ENCODE measurements at regions not wholly inside any gene's neighbourhood (a gene's known extent, or its start where the extent isn't known, plus 50 kb on each side); places are given as distances from the start of the nearest gene placed in this dataset.
"Not testable (repeated sequence)": the region's sequence is repeated elsewhere in the genome, so short reads cannot be mapped to it uniquely, and the experiment has no call there.

GRCh38 chr2:39881948-39882347 lies 102.9 kb upstream of the THUMPD2 start:
- DNase-seq: no peak
- H3K27me3 ChIP-seq: no peaks in the 10 kb centered on the region
- H3K27ac ChIP-seq: no peak overlapping the region
- H3K9me3 ChIP-seq (replicated peaks): no peaks in the 10 kb centered on the region
- H3K4me1 ChIP-seq: no peaks in the 10 kb centered on the region
- H3K36me3 ChIP-seq: no peaks in the 10 kb centered on the region
- H3K4me3 ChIP-seq: no peak overlapping the region

DNA sequence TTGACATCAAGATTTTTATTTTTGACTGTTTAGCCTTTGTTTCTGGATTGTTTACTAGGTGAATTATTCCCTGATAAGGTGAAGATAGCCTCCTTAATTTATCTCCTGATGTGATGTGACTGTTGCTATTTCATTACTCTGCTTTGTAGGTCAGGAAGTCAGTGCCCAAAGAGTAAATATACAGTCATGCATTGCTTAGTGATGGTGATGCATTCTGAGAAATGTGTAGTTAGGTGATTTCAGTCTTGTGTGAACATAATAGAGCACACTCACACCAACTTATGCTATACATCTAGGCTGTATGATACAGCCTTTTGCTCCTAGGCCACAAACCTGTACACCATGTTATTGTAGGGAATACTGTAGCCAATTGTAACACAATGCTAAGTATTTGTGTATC lies 102.4 kb upstream of the THUMPD2 start:
- Histone ChIP-seq H3K27me3 (no peaks in the 10 kb centered on the region), H3K36me3 (no peaks in the 10 kb centered on the region), H3K9me3 (replicated peaks) (no peaks in the 10 kb centered on the region), H3K27ac (no peak overlapping the region), H3K4me1 (no peaks in the 10 kb centered on the region), H3K4me3 (no peak overlapping the region)
- DNase-seq: no peak

- not testable (repeated sequence) for H3K27ac ChIP-seq; H3K27me3 ChIP-seq; H3K36me3 ChIP-seq; DNase-seq; H3K4me1 ChIP-seq; H3K9me3 ChIP-seq (replicated peaks); H3K4me3 ChIP-seq
Measured at GRCh38 chr2:39879001-39879400, 99.9 kb upstream of the THUMPD2 start.

GRCh38 chr2:39875914-39876267 lies 96.8 kb upstream of the THUMPD2 start:
- no peak for DNase-seq
- Histone ChIP-seq H3K4me1 (no peaks in the 10 kb centered on the region), H3K4me3 (no peak overlapping the region), H3K27me3 (no peaks in the 10 kb centered on the region), H3K36me3 (no peaks in the 10 kb centered on the region), H3K27ac (no peak overlapping the region), H3K9me3 (replicated peaks) (no peaks in the 10 kb centered on the region)

DNA sequence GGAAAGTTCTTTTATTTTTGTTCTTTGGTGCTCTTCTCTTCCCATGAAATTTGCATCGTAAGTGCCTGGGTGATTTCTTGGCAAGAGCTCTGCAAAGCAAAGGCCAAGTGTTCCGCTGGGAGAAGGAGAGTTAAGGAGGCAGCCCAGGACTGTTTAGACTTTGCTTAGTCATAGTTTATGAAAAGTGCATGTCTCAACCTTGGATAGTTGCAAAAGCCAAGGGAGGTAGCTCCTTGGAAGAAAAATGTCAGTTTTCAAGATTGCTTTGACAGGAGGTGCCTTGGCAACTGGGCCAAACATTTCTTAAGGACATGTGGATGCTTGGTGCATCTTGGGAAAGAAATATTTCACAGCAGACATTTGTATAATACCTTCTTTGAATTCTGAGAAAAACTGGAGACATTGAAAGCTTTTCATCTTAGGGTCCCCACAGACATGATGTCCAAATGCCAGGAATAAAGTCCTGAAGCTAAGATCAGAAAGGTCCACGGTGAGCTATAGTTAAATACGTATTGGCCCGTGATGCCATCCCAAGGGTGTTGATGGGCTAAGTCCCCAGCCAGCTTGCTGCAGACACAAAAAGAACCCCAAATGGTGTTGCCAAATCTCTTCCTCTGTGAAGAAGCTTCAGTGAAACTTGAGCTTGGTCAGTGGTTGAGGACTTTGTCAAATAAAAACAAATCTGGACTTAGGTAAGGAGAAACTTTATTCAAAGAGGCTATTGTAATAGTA lies 96.3 kb upstream of the THUMPD2 start:
- no peaks in the 10 kb centered on the region for H3K9me3 ChIP-seq (replicated peaks)
- H3K27ac ChIP-seq: no peak overlapping the region
- no peak overlapping the region for H3K4me3 ChIP-seq
- no peaks in the 10 kb centered on the region for H3K4me1 ChIP-seq
- H3K27me3 ChIP-seq: no peaks in the 10 kb centered on the region
- no peaks in the 10 kb centered on the region for H3K36me3 ChIP-seq
- DNase-seq: peak in 1 of 2 experiments; percentile 44

GRCh38 chr2:39874236-39874635 lies 95.2 kb upstream of the THUMPD2 start:
- H3K4me1 ChIP-seq: no peaks in the 10 kb centered on the region
- H3K9me3 ChIP-seq (replicated peaks): no peaks in the 10 kb centered on the region
- H3K27me3 ChIP-seq: no peaks in the 10 kb centered on the region
- DNase-seq: no peak
- no peak overlapping the region for H3K27ac ChIP-seq
- H3K4me3 ChIP-seq: no peak overlapping the region
- no peaks in the 10 kb centered on the region for H3K36me3 ChIP-seq

DNA sequence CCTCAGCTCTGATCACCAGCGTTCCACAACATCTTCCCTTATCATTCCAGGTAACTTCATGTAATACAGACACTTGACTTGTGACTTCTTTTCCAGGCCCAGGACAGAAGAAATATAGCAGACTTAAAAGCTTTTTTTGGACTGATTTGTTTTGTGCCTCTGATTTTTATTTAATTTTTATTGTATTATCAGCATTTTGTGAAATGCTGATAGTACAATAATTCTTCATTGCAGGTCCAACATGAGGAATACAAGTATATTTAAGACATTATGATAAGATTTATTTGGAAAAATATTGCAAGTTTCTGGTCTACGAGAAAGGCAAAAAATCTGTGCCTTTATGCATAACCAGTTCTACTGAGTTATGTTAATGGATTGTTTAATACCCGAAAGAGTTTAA lies 94.5 kb upstream of the THUMPD2 start:
- Histone ChIP-seq H3K4me1 (no peaks in the 10 kb centered on the region), H3K27ac (no peak overlapping the region), H3K4me3 (no peak overlapping the region), H3K27me3 (no peaks in the 10 kb centered on the region), H3K36me3 (no peaks in the 10 kb centered on the region), H3K9me3 (replicated peaks) (no peaks in the 10 kb centered on the region)
- no peak for DNase-seq

DNA sequence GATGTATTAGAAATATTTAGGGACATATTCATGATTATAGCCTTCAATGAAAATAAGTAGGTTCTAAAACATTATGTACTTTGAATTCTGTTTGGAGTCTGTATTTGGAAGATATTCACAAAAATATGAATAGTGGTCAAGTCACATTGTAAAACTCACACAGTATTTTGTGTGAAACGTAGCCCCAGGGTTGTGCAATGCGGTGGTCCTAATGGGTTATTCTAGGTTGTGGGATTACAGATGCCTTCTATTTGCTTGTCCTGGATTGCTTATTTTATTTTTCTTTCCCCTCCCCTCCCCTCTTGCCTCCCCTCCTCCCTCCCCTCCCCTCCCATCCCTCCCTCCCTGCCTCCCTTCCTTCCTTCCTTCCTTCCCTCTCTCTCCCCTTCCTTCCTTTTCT lies 93.7 kb upstream of the THUMPD2 start:
- H3K4me1 ChIP-seq: no peaks in the 10 kb centered on the region
- H3K27me3 ChIP-seq: no peaks in the 10 kb centered on the region
- no peaks in the 10 kb centered on the region for H3K36me3 ChIP-seq
- H3K4me3 ChIP-seq: no peak overlapping the region
- H3K27ac ChIP-seq: no peak overlapping the region
- DNase-seq: no peak
- no peaks in the 10 kb centered on the region for H3K9me3 ChIP-seq (replicated peaks)

- H3K36me3 ChIP-seq: no peaks in the 10 kb centered on the region
- no peaks in the 10 kb centered on the region for H3K9me3 ChIP-seq (replicated peaks)
- no peaks in the 10 kb centered on the region for H3K4me1 ChIP-seq
- no peak overlapping the region for H3K4me3 ChIP-seq
- no peaks in the 10 kb centered on the region for H3K27me3 ChIP-seq
- no peak overlapping the region for H3K27ac ChIP-seq
- DNase-seq: peak; percentile 14
Measured at GRCh38 chr2:39871291-39871761, 92.3 kb upstream of the THUMPD2 start.

DNA sequence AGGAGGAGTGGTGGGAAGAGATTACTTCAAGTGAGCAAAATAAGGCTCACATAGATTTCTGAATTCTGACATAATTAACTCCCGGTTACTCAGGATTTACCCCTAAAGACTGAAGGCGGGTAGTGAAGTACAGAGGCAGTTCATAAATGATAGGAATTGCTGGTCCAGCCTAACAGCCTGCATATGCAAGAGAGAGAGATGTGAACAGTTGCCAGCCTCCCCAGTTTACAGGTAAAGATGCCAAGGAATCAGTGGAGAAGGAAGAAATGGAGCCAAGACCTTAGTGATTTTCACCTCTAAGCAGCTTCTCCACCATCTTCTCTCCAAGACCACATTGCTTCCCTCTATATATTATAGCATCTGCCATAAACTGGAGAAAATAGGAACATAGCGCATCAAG lies 91.8 kb upstream of the THUMPD2 start:
- H3K9me3 ChIP-seq (replicated peaks): no peaks in the 10 kb centered on the region
- H3K4me3 ChIP-seq: no peak overlapping the region
- DNase-seq: no peak
- no peaks in the 10 kb centered on the region for H3K36me3 ChIP-seq
- no peak overlapping the region for H3K27ac ChIP-seq
- H3K27me3 ChIP-seq: no peaks in the 10 kb centered on the region
- H3K4me1 ChIP-seq: no peaks in the 10 kb centered on the region

GRCh38 chr2:39867268-39867667 lies 88.2 kb upstream of the THUMPD2 start:
- no peaks in the 10 kb centered on the region for H3K36me3 ChIP-seq
- H3K27me3 ChIP-seq: no peaks in the 10 kb centered on the region
- peak in 1 of 2 experiments; percentile 17 for DNase-seq
- no peak overlapping the region for H3K4me3 ChIP-seq
- peaks cover 6% of the 10 kb centered on the region; the same call in 1 of the 2 replicates for H3K9me3 ChIP-seq (replicated peaks)
- no peaks in the 10 kb centered on the region for H3K4me1 ChIP-seq
- no peak overlapping the region for H3K27ac ChIP-seq

DNA sequence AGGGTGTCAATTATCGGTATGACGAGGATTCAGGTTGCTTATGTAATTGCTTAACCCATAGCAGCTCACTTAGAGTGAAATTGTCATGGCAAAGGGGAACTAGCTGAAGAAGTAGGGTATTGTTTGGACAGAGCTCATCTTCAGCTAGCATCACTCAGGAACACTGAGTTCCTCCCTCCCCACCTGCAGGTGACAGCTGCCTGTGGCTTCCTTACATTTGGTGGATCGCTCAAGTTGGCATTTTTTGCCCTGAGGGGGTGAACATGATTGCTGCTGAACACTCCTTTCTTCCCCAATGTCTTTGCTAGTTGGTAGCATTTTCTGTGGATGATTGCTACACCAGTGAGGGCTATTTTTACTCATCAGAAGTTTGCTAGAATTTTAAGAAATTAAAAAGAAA lies 86.7 kb upstream of the THUMPD2 start:
- Histone ChIP-seq H3K36me3 (no peaks in the 10 kb centered on the region), H3K27ac (no peak overlapping the region), H3K4me1 (no peaks in the 10 kb centered on the region), H3K4me3 (no peak overlapping the region), H3K27me3 (no peaks in the 10 kb centered on the region), H3K9me3 (replicated peaks) (peaks cover 6% of the 10 kb centered on the region; the same call in 1 of the 2 replicates)
- peak; percentile 18 to 50 for DNase-seq

DNA sequence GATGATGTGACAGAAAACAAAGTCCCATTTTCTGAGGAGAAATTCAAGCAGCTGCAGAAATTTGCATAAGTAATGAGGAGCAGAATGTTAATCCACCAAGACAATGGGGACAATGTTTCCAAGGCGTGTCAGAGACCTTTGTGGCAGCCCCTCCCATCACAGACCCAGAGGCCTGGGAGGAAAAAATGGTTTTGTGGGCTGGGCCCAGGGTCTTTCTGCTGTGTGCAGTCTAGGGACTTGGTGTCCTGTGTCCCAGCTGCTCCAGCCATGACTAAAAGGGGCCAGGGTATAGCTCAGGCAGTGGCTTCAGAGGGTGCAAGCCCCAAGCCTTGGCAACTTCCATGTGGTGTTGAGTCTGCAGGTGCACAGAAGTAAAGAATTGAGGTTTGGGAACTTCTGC lies 84.6 kb upstream of the THUMPD2 start:
- not testable (repeated sequence) for H3K36me3 ChIP-seq; H3K4me3 ChIP-seq; H3K4me1 ChIP-seq; DNase-seq; H3K27me3 ChIP-seq; H3K27ac ChIP-seq; H3K9me3 ChIP-seq (replicated peaks)

GRCh38 chr2:39860538-39860937 lies 81.5 kb upstream of the THUMPD2 start:
- H3K9me3 ChIP-seq (replicated peaks): peaks cover 6% of the 10 kb centered on the region; the same call in 1 of the 2 replicates
- H3K4me1 ChIP-seq: no peaks in the 10 kb centered on the region
- no peak overlapping the region for H3K27ac ChIP-seq
- H3K27me3 ChIP-seq: no peaks in the 10 kb centered on the region
- H3K36me3 ChIP-seq: no peaks in the 10 kb centered on the region
- H3K4me3 ChIP-seq: no peak overlapping the region
- DNase-seq: no peak

- H3K36me3 ChIP-seq: no peaks in the 10 kb centered on the region
- H3K9me3 ChIP-seq (replicated peaks): no peaks in the 10 kb centered on the region
- H3K4me1 ChIP-seq: no peaks in the 10 kb centered on the region
- H3K4me3 ChIP-seq: no peak overlapping the region
- H3K27me3 ChIP-seq: no peaks in the 10 kb centered on the region
- no peak overlapping the region for H3K27ac ChIP-seq
- no peak for DNase-seq
Measured at GRCh38 chr2:39858677-39859076, 79.6 kb upstream of the THUMPD2 start.

GRCh38 chr2:39855856-39856255 lies 76.8 kb upstream of the THUMPD2 start:
- H3K36me3 ChIP-seq: no peaks in the 10 kb centered on the region
- H3K4me3 ChIP-seq: no peak overlapping the region
- no peak for DNase-seq
- H3K9me3 ChIP-seq (replicated peaks): no peaks in the 10 kb centered on the region
- no peak overlapping the region for H3K27ac ChIP-seq
- H3K27me3 ChIP-seq: no peaks in the 10 kb centered on the region
- peaks cover 9% of the 10 kb centered on the region for H3K4me1 ChIP-seq

Data from SJCRH30 (cell line).